ENCODE measurements at regions not wholly inside any gene's neighbourhood (a gene's known extent, or its start where the extent isn't known, plus 50 kb on each side); places are given as distances from the start of the nearest gene placed in this dataset.

GRCh38 chr7:96388166-96388565 lies 66.3 kb upstream of the SLC25A13 start:
- ATAC-seq, result no peak
- H3K27me3 ChIP-seq (ENCODE audit: control insufficient read depth, insufficient read depth, low read length), result no peaks in the 10 kb centered on the region; the same call in 1 of the 2 replicates
- ChIA-PET POLR2A (no interaction called here), CTCF (interaction anchor here (0.5 kb wide), 1 partner anchor 312 kb away, joined by 3 read pairs; no protein-coding TSS in a partner anchor)
- no peak overlapping the region for H3K4me3 ChIP-seq (ENCODE audit: low read depth in 2 of 2, low read length in 2 of 2)
- peak; percentile 36 for DNase-seq (ENCODE audit: low read depth, low spot score)
- no TSS peak for BruUV-seq (replicated peaks)
- in situ Hi-C loops (cut with HindIII; ENCODE audit: low pct_unique_long_range_greater_than_20kb, low sequenced_read_pairs) (no loop called here), intact Hi-C loops (cut with micrococcal nuclease; ENCODE audit: unreplicated experiment) (no loop called here)
- no peaks in the 10 kb centered on the region for H3K36me3 ChIP-seq (ENCODE audit: control insufficient read depth, insufficient read depth, low read length)
- H3K27ac ChIP-seq (ENCODE audit: low read length), result no peak overlapping the region
- no peaks in the 10 kb centered on the region for H3K9me3 ChIP-seq (ENCODE audit: control insufficient read depth, insufficient read depth, low read depth, low read length)
- no peaks in the 10 kb centered on the region for H3K4me1 ChIP-seq (ENCODE audit: control insufficient read depth, insufficient read depth, low read length)
- TF ChIP-seq CTCF (IDR thresholded peaks at IDR 0.05), result no peak
- TF ChIP-seq TCF7L2 (IDR thresholded peaks at IDR 0.05; ENCODE audit: low read depth, low read length), result no peak
- TF ChIP-seq SIN3A (IDR thresholded peaks at IDR 0.05; ENCODE audit: borderline replicate concordance, insufficient read depth, low read depth, low read length), result no peak
- TF ChIP-seq POLR2AphosphoS5 (IDR thresholded peaks at IDR 0.05; ENCODE audit: low read depth, low read length), result no peak
- TF ChIP-seq REST (IDR thresholded peaks at IDR 0.05; ENCODE audit: insufficient read depth in 1 of 2, low read depth in 2 of 2, low read length in 1 of 2), result no peak

GRCh38 chr7:96380111-96380512 lies 58.2 kb upstream of the SLC25A13 start:
- Histone ChIP-seq H3K27me3 (ENCODE audit: control insufficient read depth, insufficient read depth, low read length) (no peaks in the 10 kb centered on the region), H3K4me1 (ENCODE audit: control insufficient read depth, insufficient read depth, low read length) (no peaks in the 10 kb centered on the region), H3K4me3 (ENCODE audit: low read depth in 2 of 2, low read length in 2 of 2) (no peak overlapping the region), H3K27ac (ENCODE audit: low read length) (no peak overlapping the region), H3K36me3 (ENCODE audit: control insufficient read depth, insufficient read depth, low read length) (no peaks in the 10 kb centered on the region), H3K9me3 (ENCODE audit: control insufficient read depth, insufficient read depth, low read depth, low read length) (no peaks in the 10 kb centered on the region)
- ChIA-PET POLR2A (no interaction called here), CTCF (no interaction called here)
- in situ Hi-C loops (cut with HindIII; ENCODE audit: low pct_unique_long_range_greater_than_20kb, low sequenced_read_pairs) (no loop called here), intact Hi-C loops (cut with micrococcal nuclease; ENCODE audit: unreplicated experiment) (no loop called here)
- TF ChIP-seq REST (IDR thresholded peaks at IDR 0.05; ENCODE audit: insufficient read depth in 1 of 2, low read depth in 2 of 2, low read length in 1 of 2) (no peak), POLR2AphosphoS5 (IDR thresholded peaks at IDR 0.05; ENCODE audit: low read depth, low read length) (no peak), TCF7L2 (IDR thresholded peaks at IDR 0.05; ENCODE audit: low read depth, low read length) (no peak), CTCF (IDR thresholded peaks at IDR 0.05) (no peak), SIN3A (IDR thresholded peaks at IDR 0.05; ENCODE audit: borderline replicate concordance, insufficient read depth, low read depth, low read length) (no peak)
- no peak for DNase-seq (ENCODE audit: low read depth, low spot score)
- ATAC-seq, result no peak
- BruUV-seq (replicated peaks), result no TSS peak
